WTC11 (cell line): ENCODE measurements at regions not wholly inside any gene's neighbourhood (a gene's known extent, or its start where the extent isn't known, plus 50 kb on each side); places are given as distances from the start of the nearest gene placed in this dataset.

ENCODE experiments used
- ATAC-seq: fragments of 200-7000 bp; cut with Tn5 transposase; 2 replicates; pipeline ENCODE4 v1.10.0; 2021; ENCODE audit warnings: mild to moderate bottlenecking, moderate library complexity
- CTCF ChIA-PET: fragments of 300-600 bp; sonication (Branson Sonifier 250); formaldehyde crosslinking; loops from one replicate; lab custom pipeline; 2021; ENCODE audit warnings: antibody characterized with exemption; lab: Charles Lee
- POLR2A ChIA-PET: fragments of 350-600 bp; sonication (Branson Sonifier 250); formaldehyde crosslinking; loops from one replicate; lab custom pipeline; 2021; ENCODE audit warnings: antibody characterized with exemption; lab: Charles Lee
- DNase-seq: peaks from one replicate; pipeline ENCODE4 v3.0.0; 2021; ENCODE audit warnings: low spot score
- H3K27ac Mint-ChIP-seq: 2 replicates; pipeline ENCODE4 v1.8.0; 2021; ENCODE audit warnings: mixed read lengths
- H3K27me3 Mint-ChIP-seq: 2 replicates; pipeline ENCODE4 v1.8.0; 2021; ENCODE audit warnings: low read depth, mild to moderate bottlenecking, moderate library complexity, mixed read lengths
- H3K36me3 Mint-ChIP-seq: 2 replicates; pipeline ENCODE4 v1.8.0; 2021; ENCODE audit warnings: mixed read lengths
- H3K4me1 Mint-ChIP-seq: 2 replicates; pipeline ENCODE4 v1.8.0; 2022; ENCODE audit warnings: mixed read lengths
- H3K4me3 Mint-ChIP-seq: 2 replicates; pipeline ENCODE4 v1.8.0; 2021; ENCODE audit warnings: mild to moderate bottlenecking, moderate library complexity, mixed read lengths
- H3K9me3 Mint-ChIP-seq: 2 replicates; pipeline ENCODE4 v1.8.0; 2021; ENCODE audit warnings: mixed read lengths
- ESRRA ChIP-seq: sonication (generic); formaldehyde crosslinking; IDR thresholded peaks from 2 replicates; pipeline ENCODE4 v1.8.1; 2022; ENCODE audit warnings: mild to moderate bottlenecking, missing genetic modification reagents, borderline replicate concordance
- FOXK1 ChIP-seq: sonication (generic); formaldehyde crosslinking; IDR thresholded peaks from 2 replicates; pipeline ENCODE4 v1.8.0; 2022; ENCODE audit warnings: mild to moderate bottlenecking, moderate library complexity, missing genetic modification reagents
- SOX15 ChIP-seq: fragments of 250-450 bp; sonication (Bioruptor Pico); IDR thresholded peaks from 2 replicates; pipeline ENCODE4 v1.9.0; 2021; ENCODE audit warnings: mild to moderate bottlenecking
- ZNF671 ChIP-seq: fragments of 250-450 bp; sonication (Bioruptor Pico); IDR thresholded peaks from 2 replicates; pipeline ENCODE4 v1.8.0; 2021; ENCODE audit warnings: mild to moderate bottlenecking
- TF ChIP-seq, protein P1 (sequence below): sonication (generic); formaldehyde crosslinking; IDR thresholded peaks from 2 replicates; pipeline ENCODE4 v1.8.0; 2023; ENCODE audit warnings: mild to moderate bottlenecking, missing genetic modification reagents
- TF ChIP-seq, protein P2 (sequence below): sonication (generic); formaldehyde crosslinking; IDR thresholded peaks from 2 replicates; pipeline ENCODE4 v1.8.1; 2023; ENCODE audit warnings: mild to moderate bottlenecking, missing genetic modification reagents, moderate library complexity
- TF ChIP-seq, protein P3 (sequence below): sonication (generic); formaldehyde crosslinking; IDR thresholded peaks from 2 replicates; pipeline ENCODE4 v1.8.1; 2022; ENCODE audit warnings: mild to moderate bottlenecking, moderate library complexity, missing genetic modification reagents
- TF ChIP-seq, protein P4 (sequence below): sonication (generic); formaldehyde crosslinking; IDR thresholded peaks from 2 replicates; pipeline ENCODE4 v1.8.0; 2022; ENCODE audit warnings: missing genetic modification reagents
- TF ChIP-seq, protein P5 (sequence below): fragments of 250-450 bp; sonication (Bioruptor Pico); IDR thresholded peaks from 2 replicates; pipeline ENCODE4 v1.9.0; 2021; ENCODE audit warnings: mild to moderate bottlenecking
- TF ChIP-seq, protein P6 (sequence below): sonication (generic); formaldehyde crosslinking; IDR thresholded peaks from 2 replicates; pipeline ENCODE4 v1.8.1; 2022; ENCODE audit warnings: low read depth, mild to moderate bottlenecking, moderate library complexity, missing genetic modification reagents, borderline replicate concordance
- TF ChIP-seq, protein P7 (sequence below): sonication (generic); formaldehyde crosslinking; conservative IDR thresholded peaks from 2 replicates; pipeline ENCODE4 v1.8.1; 2022; ENCODE audit warnings: mild to moderate bottlenecking, missing genetic modification reagents

DNA sequence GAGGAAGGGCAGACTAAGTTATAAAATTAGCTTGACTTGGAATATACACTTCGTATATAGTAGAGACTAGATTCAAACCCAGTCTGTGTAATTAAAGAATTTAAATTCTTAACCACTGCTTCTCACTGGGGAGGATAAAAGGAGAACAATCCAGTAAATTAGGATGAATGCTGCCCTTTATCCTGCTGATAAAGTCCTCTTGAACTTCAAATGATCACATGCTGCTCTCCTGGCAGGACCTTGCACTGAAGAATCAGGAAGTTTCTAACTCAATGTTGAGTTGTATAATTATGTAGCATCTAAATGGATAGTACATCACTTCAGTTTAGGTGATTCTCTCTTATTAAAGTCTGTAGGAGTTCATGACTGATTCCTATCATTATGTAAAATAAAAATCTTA lies 1179.7 kb downstream of the DSC3 start (continued):
- TF ChIP-seq, protein P1, sequence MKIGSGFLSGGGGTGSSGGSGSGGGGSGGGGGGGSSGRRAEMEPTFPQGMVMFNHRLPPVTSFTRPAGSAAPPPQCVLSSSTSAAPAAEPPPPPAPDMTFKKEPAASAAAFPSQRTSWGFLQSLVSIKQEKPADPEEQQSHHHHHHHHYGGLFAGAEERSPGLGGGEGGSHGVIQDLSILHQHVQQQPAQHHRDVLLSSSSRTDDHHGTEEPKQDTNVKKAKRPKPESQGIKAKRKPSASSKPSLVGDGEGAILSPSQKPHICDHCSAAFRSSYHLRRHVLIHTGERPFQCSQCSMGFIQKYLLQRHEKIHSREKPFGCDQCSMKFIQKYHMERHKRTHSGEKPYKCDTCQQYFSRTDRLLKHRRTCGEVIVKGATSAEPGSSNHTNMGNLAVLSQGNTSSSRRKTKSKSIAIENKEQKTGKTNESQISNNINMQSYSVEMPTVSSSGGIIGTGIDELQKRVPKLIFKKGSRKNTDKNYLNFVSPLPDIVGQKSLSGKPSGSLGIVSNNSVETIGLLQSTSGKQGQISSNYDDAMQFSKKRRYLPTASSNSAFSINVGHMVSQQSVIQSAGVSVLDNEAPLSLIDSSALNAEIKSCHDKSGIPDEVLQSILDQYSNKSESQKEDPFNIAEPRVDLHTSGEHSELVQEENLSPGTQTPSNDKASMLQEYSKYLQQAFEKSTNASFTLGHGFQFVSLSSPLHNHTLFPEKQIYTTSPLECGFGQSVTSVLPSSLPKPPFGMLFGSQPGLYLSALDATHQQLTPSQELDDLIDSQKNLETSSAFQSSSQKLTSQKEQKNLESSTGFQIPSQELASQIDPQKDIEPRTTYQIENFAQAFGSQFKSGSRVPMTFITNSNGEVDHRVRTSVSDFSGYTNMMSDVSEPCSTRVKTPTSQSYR (CRISPR knock-in tag), result no peak
- TF ChIP-seq, protein P2, sequence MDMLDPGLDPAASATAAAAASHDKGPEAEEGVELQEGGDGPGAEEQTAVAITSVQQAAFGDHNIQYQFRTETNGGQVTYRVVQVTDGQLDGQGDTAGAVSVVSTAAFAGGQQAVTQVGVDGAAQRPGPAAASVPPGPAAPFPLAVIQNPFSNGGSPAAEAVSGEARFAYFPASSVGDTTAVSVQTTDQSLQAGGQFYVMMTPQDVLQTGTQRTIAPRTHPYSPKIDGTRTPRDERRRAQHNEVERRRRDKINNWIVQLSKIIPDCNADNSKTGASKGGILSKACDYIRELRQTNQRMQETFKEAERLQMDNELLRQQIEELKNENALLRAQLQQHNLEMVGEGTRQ (CRISPR knock-in tag), result 0 out of 2 replicates have a peak, but pooled peaks have one; percentile 39
- no peak for TF ChIP-seq ZNF671 (CRISPR knock-in tag)
- TF ChIP-seq ESRRA (CRISPR knock-in tag), result no peak
- TF ChIP-seq, all 79 proteins: peak for 2

DNA sequence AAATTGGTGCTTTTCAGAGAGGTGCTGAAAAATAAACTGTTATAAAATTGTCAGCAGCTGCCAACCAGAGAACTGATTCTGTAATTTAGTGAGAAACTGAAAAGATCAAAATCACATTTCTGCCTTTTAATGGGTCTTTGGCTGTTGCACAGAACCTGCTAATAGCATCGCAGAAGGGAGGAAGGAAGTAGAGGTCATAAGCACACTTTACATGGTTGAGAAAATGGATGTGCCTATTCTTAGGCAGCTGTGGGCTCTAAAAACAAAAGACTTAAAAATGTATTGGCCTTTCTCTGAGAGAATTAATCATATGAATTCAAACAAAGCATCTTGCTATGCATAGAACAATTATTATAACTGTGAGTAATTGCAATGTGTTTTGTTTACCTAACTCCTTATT lies 1186.9 kb downstream of the DSC3 start:
- Mint-ChIP-seq H3K27ac (no peak overlapping the region), H3K9me3 (peaks cover 6% of the 10 kb centered on the region; the same call in 1 of the 2 replicates), H3K4me3 (no peak overlapping the region), H3K4me1 (peaks cover 29% of the 10 kb centered on the region), H3K27me3 (no peaks in the 10 kb centered on the region), H3K36me3 (no peaks in the 10 kb centered on the region)
- TF ChIP-seq, protein P3, sequence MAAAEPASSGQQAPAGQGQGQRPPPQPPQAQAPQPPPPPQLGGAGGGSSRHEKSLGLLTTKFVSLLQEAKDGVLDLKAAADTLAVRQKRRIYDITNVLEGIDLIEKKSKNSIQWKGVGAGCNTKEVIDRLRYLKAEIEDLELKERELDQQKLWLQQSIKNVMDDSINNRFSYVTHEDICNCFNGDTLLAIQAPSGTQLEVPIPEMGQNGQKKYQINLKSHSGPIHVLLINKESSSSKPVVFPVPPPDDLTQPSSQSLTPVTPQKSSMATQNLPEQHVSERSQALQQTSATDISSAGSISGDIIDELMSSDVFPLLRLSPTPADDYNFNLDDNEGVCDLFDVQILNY (CRISPR knock-in tag), result no peak
- TF ChIP-seq SOX15, result no peak
- no peak for ATAC-seq
- ChIA-PET CTCF (interaction anchor here (0.9 kb wide), 1 partner anchor 19 kb away, joined by 3 read pairs; no protein-coding TSS in a partner anchor), POLR2A (no interaction called here)
- DNase-seq, result no peak

DNA sequence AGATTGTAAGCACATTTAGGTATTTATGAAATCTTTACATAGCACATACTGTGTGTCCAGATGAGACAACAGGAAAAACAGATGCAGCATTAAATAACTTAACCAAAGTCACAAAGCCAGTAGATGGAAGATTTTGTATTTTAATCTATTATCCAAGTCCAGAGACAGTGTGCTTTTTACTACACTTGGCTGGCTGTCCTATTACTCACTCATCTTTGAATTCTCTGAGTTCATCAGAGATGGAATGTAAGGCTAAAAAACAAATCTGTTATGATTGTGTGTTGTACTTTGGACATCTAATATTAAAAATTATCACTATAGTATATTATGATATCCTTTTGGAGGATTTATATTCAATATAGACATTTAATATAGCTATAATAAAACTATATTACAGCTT lies 1189.4 kb downstream of the DSC3 start:
- H3K27ac Mint-ChIP-seq, result no peak overlapping the region
- H3K27me3 Mint-ChIP-seq, result no peaks in the 10 kb centered on the region
- DNase-seq (no peak), ATAC-seq (no peak)
- H3K4me3 Mint-ChIP-seq, result no peak overlapping the region
- TF ChIP-seq, protein P4, sequence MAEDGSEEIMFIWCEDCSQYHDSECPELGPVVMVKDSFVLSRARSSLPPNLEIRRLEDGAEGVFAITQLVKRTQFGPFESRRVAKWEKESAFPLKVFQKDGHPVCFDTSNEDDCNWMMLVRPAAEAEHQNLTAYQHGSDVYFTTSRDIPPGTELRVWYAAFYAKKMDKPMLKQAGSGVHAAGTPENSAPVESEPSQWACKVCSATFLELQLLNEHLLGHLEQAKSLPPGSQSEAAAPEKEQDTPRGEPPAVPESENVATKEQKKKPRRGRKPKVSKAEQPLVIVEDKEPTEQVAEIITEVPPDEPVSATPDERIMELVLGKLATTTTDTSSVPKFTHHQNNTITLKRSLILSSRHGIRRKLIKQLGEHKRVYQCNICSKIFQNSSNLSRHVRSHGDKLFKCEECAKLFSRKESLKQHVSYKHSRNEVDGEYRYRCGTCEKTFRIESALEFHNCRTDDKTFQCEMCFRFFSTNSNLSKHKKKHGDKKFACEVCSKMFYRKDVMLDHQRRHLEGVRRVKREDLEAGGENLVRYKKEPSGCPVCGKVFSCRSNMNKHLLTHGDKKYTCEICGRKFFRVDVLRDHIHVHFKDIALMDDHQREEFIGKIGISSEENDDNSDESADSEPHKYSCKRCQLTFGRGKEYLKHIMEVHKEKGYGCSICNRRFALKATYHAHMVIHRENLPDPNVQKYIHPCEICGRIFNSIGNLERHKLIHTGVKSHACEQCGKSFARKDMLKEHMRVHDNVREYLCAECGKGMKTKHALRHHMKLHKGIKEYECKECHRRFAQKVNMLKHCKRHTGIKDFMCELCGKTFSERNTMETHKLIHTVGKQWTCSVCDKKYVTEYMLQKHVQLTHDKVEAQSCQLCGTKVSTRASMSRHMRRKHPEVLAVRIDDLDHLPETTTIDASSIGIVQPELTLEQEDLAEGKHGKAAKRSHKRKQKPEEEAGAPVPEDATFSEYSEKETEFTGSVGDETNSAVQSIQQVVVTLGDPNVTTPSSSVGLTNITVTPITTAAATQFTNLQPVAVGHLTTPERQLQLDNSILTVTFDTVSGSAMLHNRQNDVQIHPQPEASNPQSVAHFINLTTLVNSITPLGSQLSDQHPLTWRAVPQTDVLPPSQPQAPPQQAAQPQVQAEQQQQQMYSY (CRISPR knock-in tag), result no peak
- TF ChIP-seq, protein P5, sequence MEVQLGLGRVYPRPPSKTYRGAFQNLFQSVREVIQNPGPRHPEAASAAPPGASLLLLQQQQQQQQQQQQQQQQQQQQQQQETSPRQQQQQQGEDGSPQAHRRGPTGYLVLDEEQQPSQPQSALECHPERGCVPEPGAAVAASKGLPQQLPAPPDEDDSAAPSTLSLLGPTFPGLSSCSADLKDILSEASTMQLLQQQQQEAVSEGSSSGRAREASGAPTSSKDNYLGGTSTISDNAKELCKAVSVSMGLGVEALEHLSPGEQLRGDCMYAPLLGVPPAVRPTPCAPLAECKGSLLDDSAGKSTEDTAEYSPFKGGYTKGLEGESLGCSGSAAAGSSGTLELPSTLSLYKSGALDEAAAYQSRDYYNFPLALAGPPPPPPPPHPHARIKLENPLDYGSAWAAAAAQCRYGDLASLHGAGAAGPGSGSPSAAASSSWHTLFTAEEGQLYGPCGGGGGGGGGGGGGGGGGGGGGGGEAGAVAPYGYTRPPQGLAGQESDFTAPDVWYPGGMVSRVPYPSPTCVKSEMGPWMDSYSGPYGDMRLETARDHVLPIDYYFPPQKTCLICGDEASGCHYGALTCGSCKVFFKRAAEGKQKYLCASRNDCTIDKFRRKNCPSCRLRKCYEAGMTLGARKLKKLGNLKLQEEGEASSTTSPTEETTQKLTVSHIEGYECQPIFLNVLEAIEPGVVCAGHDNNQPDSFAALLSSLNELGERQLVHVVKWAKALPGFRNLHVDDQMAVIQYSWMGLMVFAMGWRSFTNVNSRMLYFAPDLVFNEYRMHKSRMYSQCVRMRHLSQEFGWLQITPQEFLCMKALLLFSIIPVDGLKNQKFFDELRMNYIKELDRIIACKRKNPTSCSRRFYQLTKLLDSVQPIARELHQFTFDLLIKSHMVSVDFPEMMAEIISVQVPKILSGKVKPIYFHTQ (CRISPR knock-in tag), result no peak
- TF ChIP-seq, protein P6, sequence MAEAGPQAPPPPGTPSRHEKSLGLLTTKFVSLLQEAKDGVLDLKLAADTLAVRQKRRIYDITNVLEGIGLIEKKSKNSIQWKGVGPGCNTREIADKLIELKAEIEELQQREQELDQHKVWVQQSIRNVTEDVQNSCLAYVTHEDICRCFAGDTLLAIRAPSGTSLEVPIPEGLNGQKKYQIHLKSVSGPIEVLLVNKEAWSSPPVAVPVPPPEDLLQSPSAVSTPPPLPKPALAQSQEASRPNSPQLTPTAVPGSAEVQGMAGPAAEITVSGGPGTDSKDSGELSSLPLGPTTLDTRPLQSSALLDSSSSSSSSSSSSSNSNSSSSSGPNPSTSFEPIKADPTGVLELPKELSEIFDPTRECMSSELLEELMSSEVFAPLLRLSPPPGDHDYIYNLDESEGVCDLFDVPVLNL, result no peak
- TF ChIP-seq, protein P7, sequence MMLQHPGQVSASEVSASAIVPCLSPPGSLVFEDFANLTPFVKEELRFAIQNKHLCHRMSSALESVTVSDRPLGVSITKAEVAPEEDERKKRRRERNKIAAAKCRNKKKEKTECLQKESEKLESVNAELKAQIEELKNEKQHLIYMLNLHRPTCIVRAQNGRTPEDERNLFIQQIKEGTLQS, result no peak
- TF ChIP-seq FOXK1 (CRISPR knock-in tag), result no peak
- H3K36me3 Mint-ChIP-seq, result no peaks in the 10 kb centered on the region
- peaks cover 15% of the 10 kb centered on the region for H3K9me3 Mint-ChIP-seq
- ChIA-PET POLR2A (no interaction called here), CTCF (no interaction called here)
- H3K4me1 Mint-ChIP-seq, result peaks cover 29% of the 10 kb centered on the region
